SK-N-SH (cell line): ENCODE measurements at regions not wholly inside any gene's neighbourhood (a gene's known extent, or its start where the extent isn't known, plus 50 kb on each side); places are given as distances from the start of the nearest gene placed in this dataset.

Experiments used
- CTCF ChIA-PET: fragments of 300-600, 350-600 bp; formaldehyde crosslinking; extraction: SDS; loops from one replicate; lab custom pipeline; 2021; lab: Yijun Ruan, JAX
- POLR2A ChIA-PET: fragments of 350-600 bp; sonication (Branson Sonifier 250); formaldehyde crosslinking; extraction: SDS; loops from one replicate; lab custom pipeline; 2020; ENCODE audit warnings: antibody characterized with exemption, inconsistent platforms; lab: Yijun Ruan, JAX
- DNase-seq: peaks from one replicate; pipeline ENCODE4 v3.0.0; 2012
- H2AFZ ChIP-seq: fragments of 200-600 bp; sonication (generic); 2 replicates; pipeline ENCODE4 v1.8.1; 2016; ENCODE audit warnings: antibody characterized with exemption, mild to moderate bottlenecking, low read depth
- H3F3A ChIP-seq: fragments of 200-600 bp; sonication (generic); replicated peaks from 2 replicates; pipeline ENCODE3; 2016; ENCODE audit warnings: antibody characterized with exemption, mild to moderate bottlenecking; ENCODE audit not compliant: insufficient read depth
- H3K27ac ChIP-seq, 2 experiments: fragments of 200-500 bp in 1 of 2; fragments of 200-600 bp in 1 of 2; sonication (Bioruptor generic) in 1 of 2; sonication (generic), shearing (Covaris generic) in 1 of 2; 2 replicates each; pipeline versions ENCODE4 v1.5.1 to v1.6.1; 2014 to 2016; ENCODE audit warnings: low read depth in 2 of 2, inconsistent platforms in 1 of 2, low read length in 1 of 2, mild to moderate bottlenecking in 1 of 2, mixed read lengths in 1 of 2
- H3K27me3 ChIP-seq: fragments of 200-600 bp; sonication (generic), shearing (Covaris generic); 2 replicates; pipeline ENCODE4 v1.6.1; 2016; ENCODE audit warnings: mixed run types; ENCODE audit not compliant: insufficient read depth
- H3K36me3 ChIP-seq, 2 experiments: fragments of 200-500 bp in 1 of 2; fragments of 200-600 bp in 1 of 2; sonication (Bioruptor generic) in 1 of 2; sonication (generic) in 1 of 2; replicated peaks in 1 of 2; 2 replicates each; pipeline versions ENCODE3 to v1.5.1; 2014 to 2016; ENCODE audit warnings: low read length in 1 of 2, mild to moderate bottlenecking in 1 of 2; ENCODE audit not compliant: insufficient read depth in 2 of 2, control insufficient read depth in 1 of 2
- H3K4me1 ChIP-seq, 2 experiments: fragments of 200-500 bp in 1 of 2; fragments of 200-600 bp in 1 of 2; sonication (Bioruptor generic) in 1 of 2; sonication (generic), shearing (Covaris generic) in 1 of 2; 2 replicates each; pipeline versions ENCODE4 v1.5.1 to v1.6.1; 2014 to 2016; ENCODE audit warnings: low read depth in 1 of 2, low read length in 1 of 2, mixed run types in 1 of 2; ENCODE audit not compliant: insufficient read depth in 2 of 2, control insufficient read depth in 1 of 2
- H3K4me2 ChIP-seq: fragments of 200-600 bp; sonication (generic), shearing (Covaris generic); 2 replicates; pipeline ENCODE4 v1.6.1; 2017; ENCODE audit warnings: mixed run types
- H3K4me3 ChIP-seq, 2 experiments: fragments of 200-500 bp in 1 of 2; fragments of 200-600 bp in 1 of 2; sonication (Bioruptor generic) in 1 of 2; sonication (generic), shearing (Covaris generic) in 1 of 2; 2 replicates each; pipeline versions ENCODE4 v1.5.1 to v1.8.1; 2014 to 2016; ENCODE audit warnings: low read depth in 2 of 2, inconsistent platforms in 1 of 2, low read length in 1 of 2, mild to moderate bottlenecking in 1 of 2, mixed read lengths in 1 of 2, moderate library complexity in 1 of 2
- H3K79me2 ChIP-seq: fragments of 200-600 bp; sonication (generic); 2 replicates; pipeline ENCODE4 v1.8.1; 2017; ENCODE audit warnings: mild to moderate bottlenecking; ENCODE audit not compliant: insufficient read depth
- H3K9ac ChIP-seq: fragments of 200-600 bp; sonication (generic); 2 replicates; pipeline ENCODE4 v1.6.1; 2017; ENCODE audit warnings: mixed run types
- H3K9me2 ChIP-seq: fragments of 200-600 bp; sonication (generic); 2 replicates; pipeline ENCODE4 v1.6.1; 2017; ENCODE audit warnings: mixed run types
- H3K9me3 ChIP-seq: fragments of 200-600 bp; sonication (generic); 2 replicates; pipeline ENCODE4 v1.6.1; 2017; ENCODE audit warnings: mixed run types, mild to moderate bottlenecking, moderate library complexity
- H4K20me1 ChIP-seq: fragments of 200-600 bp; sonication (generic); 2 replicates; pipeline ENCODE4 v1.6.1; 2017; ENCODE audit warnings: mild to moderate bottlenecking, mixed run types; ENCODE audit not compliant: insufficient read depth
- GATA2 ChIP-seq: sonication (generic); formaldehyde crosslinking; IDR thresholded peaks from 2 replicates; pipeline ENCODE4 v1.5.0; 2020; ENCODE audit warnings: mild to moderate bottlenecking, missing genetic modification reagents
- IRF3 ChIP-seq: fragments of 150-350 bp; IDR thresholded peaks from 2 replicates; pipeline ENCODE4 v1.6.1; 2016; ENCODE audit warnings: mild to moderate bottlenecking, low read depth, low read length
- JUND ChIP-seq: IDR thresholded peaks from 2 replicates; pipeline ENCODE4 v1.4.0; 2012
- NRF1 ChIP-seq: IDR thresholded peaks from 2 replicates; pipeline ENCODE4 v1.6.1; 2012; ENCODE audit warnings: low read depth, mild to moderate bottlenecking, low read length
- POLR2AphosphoS5 ChIP-seq: IDR thresholded peaks from 2 replicates; pipeline ENCODE4 v1.6.1; 2012; ENCODE audit warnings: low read depth, low read length
- REST ChIP-seq: IDR thresholded peaks from 2 replicates; pipeline ENCODE4 v1.6.1; 2012; ENCODE audit warnings: mild to moderate bottlenecking, low read depth, low read length, moderate library complexity
- RFX5 ChIP-seq: IDR thresholded peaks from 2 replicates; pipeline ENCODE4 v1.6.1; 2012; ENCODE audit warnings: mild to moderate bottlenecking, improper control_type of control experiment, low read length
- RXRA ChIP-seq: IDR thresholded peaks from 2 replicates; pipeline ENCODE4 v1.4.0; 2012; ENCODE audit warnings: low read depth, mild to moderate bottlenecking, borderline replicate concordance
- SIN3A ChIP-seq: IDR thresholded peaks from 2 replicates; pipeline ENCODE4 v1.6.1; 2012; ENCODE audit warnings: low read depth, mild to moderate bottlenecking, low read length, moderate library complexity, borderline replicate concordance
- TAF1 ChIP-seq: IDR thresholded peaks from 2 replicates; pipeline ENCODE4 v1.6.1; 2012; ENCODE audit warnings: low read depth, mild to moderate bottlenecking, low read length, moderate library complexity, borderline replicate concordance
- TEAD4 ChIP-seq: IDR thresholded peaks from 2 replicates; pipeline ENCODE4 v1.4.0; 2012; ENCODE audit warnings: mild to moderate bottlenecking, borderline replicate concordance; ENCODE audit not compliant: insufficient read depth
- USF2 ChIP-seq: fragments of 150-350 bp; IDR thresholded peaks from 2 replicates; pipeline ENCODE4 v1.6.1; 2017; ENCODE audit warnings: antibody characterized with exemption, low read length, low read depth, borderline replicate concordance
- YY1 ChIP-seq: IDR thresholded peaks from 2 replicates; pipeline ENCODE4 v1.4.0; 2012; ENCODE audit warnings: low read depth, mild to moderate bottlenecking
- ZBTB33 ChIP-seq: IDR thresholded peaks from 2 replicates; pipeline ENCODE4 v1.4.0; 2012; ENCODE audit warnings: low read depth, borderline replicate concordance
- WGBS: methylation state at CpG from one replicate; pipeline ENCODE4 v1.1.6; 2017; ENCODE audit warnings: low lambda C conversion rate; 5-methylcytosine and 5-hydroxymethylcytosine counted together

- no peak overlapping the region for H2AFZ ChIP-seq
- H3K4me2 ChIP-seq: no peak overlapping the region
- H3K9ac ChIP-seq: no peak overlapping the region
- no peaks in the 10 kb centered on the region for H3K9me3 ChIP-seq
- POLR2A ChIA-PET: no interaction called here
- DNase-seq: no peak
- H3K4me1 ChIP-seq: no peaks in the 10 kb centered on the region
- no peaks in the 10 kb centered on the region for H4K20me1 ChIP-seq
- no peaks in the 10 kb centered on the region for H3F3A ChIP-seq
- H3K79me2 ChIP-seq: no peaks in the 10 kb centered on the region
- H3K36me3 ChIP-seq: no peaks in the 10 kb centered on the region
- H3K4me3 ChIP-seq: no peak overlapping the region
- no peaks in the 10 kb centered on the region for H3K27me3 ChIP-seq
- H3K27ac ChIP-seq: no peak overlapping the region
- TF ChIP-seq NRF1 (no peak), JUND (no peak), TAF1 (no peak), TEAD4 (no peak), GATA2 (CRISPR knock-in tag) (no peak), RXRA (no peak), USF2 (no peak), SIN3A (no peak), YY1 (no peak), ZBTB33 (no peak), POLR2AphosphoS5 (no peak), IRF3 (no peak), REST (no peak), RFX5 (no peak)
- WGBS: 33% methylated on average over 2 of the region's 2 CpGs
- CTCF ChIA-PET: no interaction called here
- H3K9me2 ChIP-seq: no peaks in the 10 kb centered on the region
These were observed 1169.4 kb downstream of the GALC start for GRCh38 chr14:86823581-86823980.
